GM12865 (cell line): ENCODE measurements at regions not wholly inside any gene's neighbourhood (a gene's known extent, or its start where the extent isn't known, plus 50 kb on each side); places are given as distances from the start of the nearest gene placed in this dataset.
A peak's percentile ranks its signal among the peaks of the same experiment; 100 is the strongest.
"Not testable (repeated sequence)": the region's sequence is repeated elsewhere in the genome, so short reads cannot be mapped to it uniquely, and the experiment has no call there.

Experiments used
- DNase-seq: peaks from one replicate; pipeline ENCODE4 v3.0.0; 2010; ENCODE audit warnings: low read depth
- H3K4me3 ChIP-seq: 2 replicates; pipeline ENCODE4 v1.5.1; 2011; ENCODE audit warnings: mild to moderate bottlenecking, low read depth, low read length, control low read depth
- CTCF ChIP-seq: IDR thresholded peaks from 2 replicates; pipeline ENCODE4 v1.5.1; 2011; ENCODE audit warnings: low read length, control low read depth, low read depth, inconsistent platforms; ENCODE audit not compliant: insufficient read depth; ENCODE audit errors: missing control alignments

GRCh38 chr17:20852239-20852989, 190.4 kb downstream of the USP22 start:
- no peak overlapping the region for H3K4me3 ChIP-seq
- peak; percentile 13 for DNase-seq
- TF ChIP-seq CTCF: no peak

GRCh38 chr17:20852990-20853370, 189.8 kb downstream of the USP22 start:
- TF ChIP-seq CTCF: no peak
- no peak overlapping the region for H3K4me3 ChIP-seq
- no peak for DNase-seq

GRCh38 chr17:20855910-20856470, 186.8 kb downstream of the USP22 start:
- DNase-seq, H3K4me3 ChIP-seq: not testable (repeated sequence)

GRCh38 chr17:20866444-20867209, 176.2 kb downstream of the USP22 start:
- not testable (repeated sequence) for DNase-seq, H3K4me3 ChIP-seq

- not testable (repeated sequence) for DNase-seq, H3K4me3 ChIP-seq
Observed at GRCh38 chr17:20867436-20867937, 175.3 kb downstream of the USP22 start.

- not testable (repeated sequence) for DNase-seq, H3K4me3 ChIP-seq
Observed at GRCh38 chr17:20867938-20868661, 174.7 kb downstream of the USP22 start.

GRCh38 chr17:20868662-20869007, 174.2 kb downstream of the USP22 start:
- not testable (repeated sequence) for H3K4me3 ChIP-seq

GRCh38 chr17:20873173-20873572, 169.6 kb downstream of the USP22 start:
- not testable (repeated sequence) for H3K4me3 ChIP-seq, DNase-seq

More at GRCh38 chr17:20868662-20869007, 174.2 kb downstream of the USP22 start:
- DNase-seq: not testable (repeated sequence)

- not testable (repeated sequence) for H3K4me3 ChIP-seq, DNase-seq
Observed at GRCh38 chr17:20873688-20874328, 169.0 kb downstream of the USP22 start.

GRCh38 chr17:20877384-20877783, 165.4 kb downstream of the USP22 start:
- DNase-seq, H3K4me3 ChIP-seq: not testable (repeated sequence)

- no peak for TF ChIP-seq CTCF
Observed at GRCh38 chr17:20890338-20890737, 152.5 kb downstream of the USP22 start.

GRCh38 chr17:20895426-20895825, 147.4 kb downstream of the USP22 start:
- H3K4me3 ChIP-seq: not testable (repeated sequence)

More at GRCh38 chr17:20890338-20890737, 152.5 kb downstream of the USP22 start:
- no peak for DNase-seq
- H3K4me3 ChIP-seq: no peak overlapping the region

More at GRCh38 chr17:20895426-20895825, 147.4 kb downstream of the USP22 start:
- DNase-seq: not testable (repeated sequence)
